ENCODE measurements at regions not wholly inside any gene's neighbourhood (a gene's known extent, or its start where the extent isn't known, plus 50 kb on each side); places are given as distances from the start of the nearest gene placed in this dataset.

DNA sequence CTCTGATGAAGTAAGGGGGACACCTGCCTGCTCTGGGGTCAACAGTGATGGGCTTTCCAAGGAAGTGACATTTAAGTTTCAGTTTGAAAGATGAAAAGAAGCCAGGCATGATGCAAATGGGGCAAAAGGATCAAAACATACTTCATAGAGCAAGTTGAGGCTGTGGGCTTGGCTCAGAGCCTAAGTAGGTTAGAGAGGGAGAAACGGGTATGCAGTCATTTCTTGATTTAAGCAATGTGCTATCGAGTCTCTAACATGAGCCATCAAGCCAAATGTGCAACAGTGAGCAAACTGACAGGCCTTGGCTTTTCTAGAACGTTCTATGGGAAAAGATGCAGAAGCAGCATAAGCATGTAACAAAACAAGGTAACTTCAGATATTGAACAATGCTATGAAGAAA is 80.6 kb downstream of the ADRB2 start:
- TF ChIP-seq, protein P1, sequence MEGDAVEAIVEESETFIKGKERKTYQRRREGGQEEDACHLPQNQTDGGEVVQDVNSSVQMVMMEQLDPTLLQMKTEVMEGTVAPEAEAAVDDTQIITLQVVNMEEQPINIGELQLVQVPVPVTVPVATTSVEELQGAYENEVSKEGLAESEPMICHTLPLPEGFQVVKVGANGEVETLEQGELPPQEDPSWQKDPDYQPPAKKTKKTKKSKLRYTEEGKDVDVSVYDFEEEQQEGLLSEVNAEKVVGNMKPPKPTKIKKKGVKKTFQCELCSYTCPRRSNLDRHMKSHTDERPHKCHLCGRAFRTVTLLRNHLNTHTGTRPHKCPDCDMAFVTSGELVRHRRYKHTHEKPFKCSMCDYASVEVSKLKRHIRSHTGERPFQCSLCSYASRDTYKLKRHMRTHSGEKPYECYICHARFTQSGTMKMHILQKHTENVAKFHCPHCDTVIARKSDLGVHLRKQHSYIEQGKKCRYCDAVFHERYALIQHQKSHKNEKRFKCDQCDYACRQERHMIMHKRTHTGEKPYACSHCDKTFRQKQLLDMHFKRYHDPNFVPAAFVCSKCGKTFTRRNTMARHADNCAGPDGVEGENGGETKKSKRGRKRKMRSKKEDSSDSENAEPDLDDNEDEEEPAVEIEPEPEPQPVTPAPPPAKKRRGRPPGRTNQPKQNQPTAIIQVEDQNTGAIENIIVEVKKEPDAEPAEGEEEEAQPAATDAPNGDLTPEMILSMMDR (conservative IDR thresholded peaks at IDR 0.05; ENCODE audit: low read depth, low read length): no peak
- TF ChIP-seq EZH2 (IDR thresholded peaks at IDR 0.05; ENCODE audit: borderline replicate concordance, low read depth, low read length, poor library complexity, severe bottlenecking): no peak

Data from A673 (cell line).